T47D (cell line): ENCODE measurements at regions not wholly inside any gene's neighbourhood (a gene's known extent, or its start where the extent isn't known, plus 50 kb on each side); places are given as distances from the start of the nearest gene placed in this dataset.
"Not testable (repeated sequence)": the region's sequence is repeated elsewhere in the genome, so short reads cannot be mapped to it uniquely, and the experiment has no call there.

ENCODE experiments used
- DNase-seq, 2 experiments: peaks; one replicate each; pipeline versions ENCODE4 v3.0.0 to v3.0.0-alpha.2; 2011 to 2012; ENCODE audit warnings: low read depth in 1 of 2, low spot score in 1 of 2
- JUND ChIP-seq: IDR thresholded peaks from 2 replicates; pipeline ENCODE4 v1.6.1; 2012; ENCODE audit warnings: low read depth
- in situ Hi-C: cut with HindIII; loops from 2 replicates; pipeline ENCODE4 v1.10.0; 2016; ENCODE audit warnings: low sequenced_read_pairs, low pct_unique_long_range_greater_than_20kb

- no peak for TF ChIP-seq JUND
- in situ Hi-C loops = no loop called here
- no peak for DNase-seq
Observed at GRCh38 chr16:79991969-79992368, 391.4 kb upstream of the MAF start.

GRCh38 chr16:79988721-79989220 is 388.2 kb upstream of the MAF start:
- no peak for TF ChIP-seq JUND
- no peak for DNase-seq
- in situ Hi-C loops = no loop called here

GRCh38 chr16:79988089-79988488 is 387.6 kb upstream of the MAF start:
- no peak for TF ChIP-seq JUND
- in situ Hi-C loops = no loop called here
- DNase-seq = no peak

GRCh38 chr16:79986352-79986751 is 385.8 kb upstream of the MAF start:
- no peak for TF ChIP-seq JUND
- DNase-seq = no peak
- in situ Hi-C loops = no loop called here

DNA sequence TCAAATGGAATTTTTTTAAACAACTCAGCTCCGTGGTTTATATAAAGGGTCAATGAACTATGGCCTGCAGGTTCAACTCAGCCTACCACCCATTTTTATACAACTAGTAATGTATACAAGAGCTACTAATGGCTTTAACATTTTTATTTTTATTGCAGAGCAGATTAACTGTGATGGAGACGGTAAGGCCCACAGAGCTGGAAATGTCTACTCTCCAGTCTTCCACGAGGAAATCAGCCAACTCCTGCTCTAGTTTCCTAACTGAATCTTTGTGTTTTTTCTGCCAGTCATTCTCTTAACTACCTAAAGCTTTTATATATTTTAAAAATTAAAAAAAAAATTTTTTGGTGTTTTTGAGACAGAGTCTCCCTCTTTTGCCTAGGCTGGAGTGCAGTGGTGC is 385.1 kb upstream of the MAF start:
- TF ChIP-seq JUND = no peak
- in situ Hi-C loops = no loop called here
- no peak for DNase-seq

- in situ Hi-C loops, DNase-seq: not testable (repeated sequence)
Observed at GRCh38 chr16:79984149-79984548, 383.6 kb upstream of the MAF start.

GRCh38 chr16:79982862-79983261 is 382.3 kb upstream of the MAF start:
- DNase-seq = no peak
- in situ Hi-C loops = no loop called here
- TF ChIP-seq JUND = no peak

- in situ Hi-C loops = no loop called here
- no peak for TF ChIP-seq JUND
- no peak for DNase-seq
Observed at GRCh38 chr16:79982361-79982760, 381.8 kb upstream of the MAF start.

DNA sequence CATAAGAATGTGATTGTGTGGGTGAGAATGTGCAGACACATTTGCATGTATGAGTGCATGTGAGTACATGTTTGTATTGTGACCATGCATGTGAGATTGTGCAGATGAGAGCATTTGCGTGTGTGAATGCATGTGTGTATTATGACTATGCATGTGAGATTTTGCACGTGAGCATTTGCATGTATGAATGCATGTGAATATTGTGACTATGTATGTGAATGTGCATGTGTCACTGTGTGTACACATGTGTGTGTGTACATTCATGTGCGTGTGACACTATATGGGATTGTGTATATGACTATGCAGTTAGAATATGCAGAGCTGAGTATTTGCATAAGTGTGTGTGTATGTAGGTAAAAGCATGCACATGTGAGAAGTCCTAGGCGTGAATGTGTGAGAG is 381.3 kb upstream of the MAF start:
- no peak for TF ChIP-seq JUND
- no peak for DNase-seq
- in situ Hi-C loops = no loop called here

GRCh38 chr16:79980650-79981521 is 380.3 kb upstream of the MAF start:
- no peak for TF ChIP-seq JUND
- DNase-seq = no peak
- in situ Hi-C loops = no loop called here

DNA sequence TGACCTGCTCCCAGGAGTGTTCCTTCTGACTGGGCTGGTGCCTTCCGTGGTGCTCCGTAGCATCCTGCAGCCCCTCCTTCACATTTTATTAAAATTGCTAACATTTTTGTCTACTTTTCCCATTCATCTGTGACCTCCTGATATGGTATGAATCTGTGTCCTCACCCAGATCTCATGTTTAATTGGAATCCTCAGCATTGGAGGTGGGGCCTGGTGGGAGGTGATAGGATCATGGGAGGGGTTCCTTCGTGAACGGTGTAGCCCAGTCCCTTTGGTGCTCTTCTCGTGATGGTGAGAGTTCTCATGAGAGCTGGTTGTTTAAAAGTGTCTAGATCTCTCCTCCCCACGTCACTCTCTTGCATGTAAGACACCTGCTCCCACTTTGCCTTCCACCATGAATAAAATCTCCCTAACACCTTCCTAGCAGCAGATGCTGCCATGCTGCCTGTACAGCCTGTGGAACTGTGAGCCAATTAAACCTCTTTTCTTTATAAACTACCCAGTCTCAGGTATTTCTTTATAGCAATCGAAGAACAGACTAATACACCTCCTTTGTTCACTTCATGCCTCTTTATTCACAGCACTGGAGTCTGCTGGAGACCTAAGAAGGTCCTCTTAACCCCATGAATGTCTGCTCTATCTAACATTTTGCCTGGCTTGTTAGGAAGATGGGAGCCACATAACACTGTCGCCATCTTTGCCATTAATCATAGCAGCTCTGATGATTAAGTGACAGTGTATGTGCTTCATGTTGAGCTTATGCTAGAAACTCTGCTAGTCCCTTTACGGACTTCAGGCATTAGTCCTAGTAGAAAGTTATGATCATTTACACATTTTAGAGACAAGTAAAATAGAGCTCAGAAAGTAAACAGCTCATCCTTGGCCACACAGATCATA is 377.7 kb upstream of the MAF start:
- DNase-seq = no peak
- in situ Hi-C loops = no loop called here
- no peak for TF ChIP-seq JUND

DNA sequence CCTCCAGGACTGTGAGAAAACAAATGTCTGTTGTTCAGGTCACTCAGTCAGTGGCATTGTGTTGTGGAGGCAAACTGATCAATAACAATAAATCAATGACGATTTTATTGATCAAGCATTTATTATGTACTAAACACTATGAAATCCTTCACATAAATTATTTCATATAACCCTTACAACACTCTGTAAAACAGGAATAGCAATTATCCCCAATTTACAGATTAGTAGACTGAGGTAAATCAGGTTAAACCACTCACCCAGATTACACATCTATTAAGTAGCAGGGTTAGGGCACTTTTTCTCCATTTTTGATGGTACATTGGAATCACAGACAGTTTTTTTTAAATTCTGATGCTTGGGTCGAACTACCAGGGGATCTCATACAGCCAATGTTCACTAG is 372.8 kb upstream of the MAF start:
- DNase-seq = no peak
- TF ChIP-seq JUND = no peak
- in situ Hi-C loops = no loop called here

DNA sequence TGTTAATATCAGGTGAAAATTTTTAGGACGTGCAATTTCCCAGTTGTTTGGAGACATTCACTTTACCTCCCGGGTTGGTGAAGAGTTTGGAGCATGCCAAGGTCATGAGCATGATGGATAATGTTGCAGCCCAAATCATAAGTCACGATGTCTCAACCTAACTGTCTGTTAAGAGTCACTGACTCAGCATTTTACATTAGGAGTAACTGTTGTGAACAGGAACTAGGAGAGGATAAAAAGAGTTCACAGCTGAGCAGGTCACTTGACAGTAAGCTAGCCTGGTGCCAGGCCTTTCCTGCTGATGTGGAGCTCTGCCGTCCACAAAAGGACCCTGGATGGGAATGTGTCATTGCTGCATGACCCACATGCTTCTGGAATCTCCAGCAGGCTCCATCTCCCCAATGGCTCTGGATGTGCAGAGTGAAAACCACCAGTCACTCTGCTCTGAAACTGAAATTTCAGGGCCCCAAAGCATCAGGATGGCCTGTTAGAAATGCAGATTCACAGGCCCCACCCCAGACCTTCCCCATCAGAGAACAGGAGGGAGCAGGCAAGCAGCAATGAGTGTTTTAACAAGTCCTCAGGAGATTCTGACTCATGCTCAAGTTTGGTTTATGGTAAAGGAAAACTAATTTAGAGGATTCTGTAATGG is 371.6 kb upstream of the MAF start:
- DNase-seq = no peak
- TF ChIP-seq JUND = no peak
- in situ Hi-C loops = no loop called here
